GM19238 (cell line): ENCODE measurements at regions not wholly inside any gene's neighbourhood (a gene's known extent, or its start where the extent isn't known, plus 50 kb on each side); places are given as distances from the start of the nearest gene placed in this dataset.
"Not testable (repeated sequence)": the region's sequence is repeated elsewhere in the genome, so short reads cannot be mapped to it uniquely, and the experiment has no call there.

Experiments used
- DNase-seq: peaks from one replicate; pipeline ENCODE4 v3.0.0; 2011; ENCODE audit warnings: low spot score; ENCODE audit not compliant: insufficient read length

- no peak for DNase-seq
Measured at GRCh38 chr4:66949419-66949818, 595.9 kb downstream of the CENPC start.

DNA sequence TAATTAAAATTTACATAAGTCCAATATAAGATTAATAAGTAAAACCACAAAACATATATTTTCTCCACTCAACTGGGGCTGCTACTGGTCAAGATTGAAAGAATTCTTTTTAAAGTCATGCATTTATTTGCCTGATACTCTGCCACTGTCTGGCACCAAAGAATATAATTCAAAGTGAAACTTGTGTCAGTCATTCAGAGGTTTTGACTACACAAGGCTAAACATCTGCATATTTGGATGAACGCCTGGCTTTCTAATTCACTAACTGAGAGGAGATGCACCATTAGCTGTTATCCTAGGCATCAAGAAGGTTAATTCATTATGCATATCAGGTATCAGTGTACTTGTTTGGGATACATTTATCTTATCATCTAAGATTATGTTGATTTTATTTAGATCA is 598.5 kb downstream of the CENPC start:
- no peak for DNase-seq

DNA sequence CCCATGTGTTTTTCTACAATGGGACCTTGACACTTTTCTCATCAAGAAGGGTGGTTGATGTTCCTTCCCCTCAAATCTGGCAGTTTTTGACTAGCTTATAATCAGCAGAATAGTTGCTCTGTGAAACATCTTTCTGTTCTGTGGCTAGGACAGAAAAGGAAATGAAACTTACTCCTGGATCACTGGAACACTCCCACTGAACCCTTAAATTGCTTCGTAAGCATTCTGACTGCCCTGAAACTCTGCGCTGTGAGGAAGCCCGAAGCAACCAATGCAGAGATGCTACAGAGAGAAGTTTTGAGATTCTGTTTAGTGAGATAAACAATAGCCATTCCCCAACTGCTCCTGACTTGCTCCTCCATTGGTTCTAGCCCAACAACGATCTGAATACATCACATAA is 602.2 kb downstream of the CENPC start:
- DNase-seq = no peak

GRCh38 chr4:66931981-66932380 is 613.3 kb downstream of the CENPC start:
- DNase-seq = not testable (repeated sequence)

GRCh38 chr4:66930206-66930605 is 615.1 kb downstream of the CENPC start:
- no peak for DNase-seq

DNA sequence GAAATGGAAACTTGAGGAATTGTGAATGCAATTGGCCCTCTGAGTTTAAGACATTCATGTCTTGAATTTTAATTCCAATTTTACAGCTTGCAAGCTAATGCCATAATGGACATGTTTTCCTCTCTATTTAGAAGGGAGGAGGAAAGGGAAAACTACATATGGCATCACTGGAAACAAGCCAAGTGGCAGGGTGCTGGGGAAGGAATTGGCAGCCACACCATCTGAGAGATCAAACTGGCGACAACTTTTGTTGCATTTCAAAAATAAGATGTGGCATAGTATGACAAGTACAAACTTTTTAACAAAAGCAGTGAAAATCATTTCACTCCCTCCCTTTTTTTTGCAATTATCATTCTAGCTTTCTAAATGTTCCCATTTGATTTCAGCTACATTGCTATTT is 615.6 kb downstream of the CENPC start:
- no peak for DNase-seq

DNA sequence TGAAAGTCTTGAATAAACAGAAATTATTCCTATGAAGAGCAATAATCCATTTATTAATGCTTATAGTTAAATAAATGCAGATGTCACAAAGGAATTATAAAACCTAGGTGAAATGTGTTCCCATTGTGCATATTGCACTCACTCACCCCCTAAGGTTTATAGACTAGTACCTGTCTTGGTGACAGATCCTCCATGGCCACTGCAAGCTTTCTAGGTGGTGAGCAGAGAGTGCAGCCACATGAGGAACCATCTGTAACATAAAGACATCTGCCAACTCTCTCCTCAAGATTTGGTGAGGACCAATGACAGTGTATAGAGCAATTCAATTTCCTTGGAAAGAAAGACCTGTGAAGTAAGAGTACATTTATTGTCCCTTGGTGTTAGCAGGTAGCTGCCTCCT is 616.4 kb downstream of the CENPC start:
- not testable (repeated sequence) for DNase-seq

DNA sequence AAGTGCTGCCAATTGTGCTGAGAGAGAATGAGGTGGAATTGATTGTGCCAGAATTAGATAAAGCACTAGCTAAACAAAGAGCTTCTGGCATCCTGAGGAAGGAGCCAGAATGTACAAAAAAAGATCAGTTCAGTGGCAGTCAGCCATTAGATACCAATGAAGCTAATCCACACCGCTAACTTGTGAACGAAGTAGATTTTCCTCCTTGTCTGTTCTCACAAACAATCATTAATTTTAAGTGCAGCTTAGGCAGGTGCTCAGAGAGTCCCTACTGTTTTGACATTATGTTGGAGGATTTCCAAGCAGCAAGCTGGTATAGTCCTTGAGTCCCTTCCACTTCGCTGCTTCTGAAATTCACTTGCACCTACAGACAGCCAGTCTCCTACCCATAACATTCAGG is 617.4 kb downstream of the CENPC start:
- DNase-seq = no peak

GRCh38 chr4:66926687-66927086 is 618.6 kb downstream of the CENPC start:
- DNase-seq = no peak

GRCh38 chr4:66923081-66923865 is 622.0 kb downstream of the CENPC start:
- no peak for DNase-seq

- no peak for DNase-seq
Measured at GRCh38 chr4:66921433-66921832, 623.9 kb downstream of the CENPC start.

- DNase-seq = no peak
Measured at GRCh38 chr4:66920514-66920913, 624.8 kb downstream of the CENPC start.

DNA sequence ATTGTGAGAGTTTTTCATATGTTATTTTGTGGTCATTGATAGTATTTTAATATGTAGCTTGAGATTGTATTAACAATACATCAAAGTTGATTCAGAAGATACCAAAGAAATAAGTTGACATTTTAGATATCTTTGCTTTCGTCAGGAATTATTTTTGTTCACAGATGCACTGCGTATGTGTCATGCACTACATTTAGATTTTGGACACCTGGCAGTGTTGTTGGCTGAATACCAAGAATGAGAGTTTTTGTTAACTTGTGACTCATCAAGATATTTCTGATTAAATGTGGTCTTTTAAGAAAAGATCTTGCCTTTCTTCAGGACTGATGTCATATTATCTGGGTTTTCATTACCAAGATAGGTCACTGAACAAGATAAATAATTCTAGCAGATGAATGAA is 633.4 kb downstream of the CENPC start:
- DNase-seq = no peak

- no peak for DNase-seq
Measured at GRCh38 chr4:66906314-66906713, 639.0 kb downstream of the CENPC start.

- no peak for DNase-seq
Measured at GRCh38 chr4:66899422-66900065, 645.8 kb downstream of the CENPC start.

DNA sequence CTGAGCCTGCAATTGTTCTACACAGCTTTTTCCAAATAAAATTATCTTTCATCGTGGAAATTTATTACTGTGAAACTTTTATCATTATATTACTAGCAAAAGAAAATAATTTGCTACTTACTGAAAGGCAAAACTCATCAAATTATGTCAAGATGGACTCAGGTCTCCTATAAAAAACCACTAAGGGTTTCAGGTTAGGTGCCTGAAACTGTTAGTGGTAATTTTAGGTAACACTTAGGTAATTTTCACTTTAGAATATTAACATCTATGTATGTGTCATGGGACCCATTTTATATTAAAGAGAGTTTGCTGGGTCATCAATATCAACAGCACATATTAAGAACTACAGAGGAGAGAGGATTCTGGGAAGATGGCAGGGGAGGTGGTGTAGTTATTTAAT is 651.5 kb downstream of the CENPC start:
- no peak for DNase-seq

- DNase-seq = no peak
Measured at GRCh38 chr4:66887061-66887460, 658.2 kb downstream of the CENPC start.

- DNase-seq = no peak
Measured at GRCh38 chr4:66885501-66886165, 659.7 kb downstream of the CENPC start.

GRCh38 chr4:66876946-66877345 is 668.4 kb downstream of the CENPC start:
- DNase-seq = no peak

DNA sequence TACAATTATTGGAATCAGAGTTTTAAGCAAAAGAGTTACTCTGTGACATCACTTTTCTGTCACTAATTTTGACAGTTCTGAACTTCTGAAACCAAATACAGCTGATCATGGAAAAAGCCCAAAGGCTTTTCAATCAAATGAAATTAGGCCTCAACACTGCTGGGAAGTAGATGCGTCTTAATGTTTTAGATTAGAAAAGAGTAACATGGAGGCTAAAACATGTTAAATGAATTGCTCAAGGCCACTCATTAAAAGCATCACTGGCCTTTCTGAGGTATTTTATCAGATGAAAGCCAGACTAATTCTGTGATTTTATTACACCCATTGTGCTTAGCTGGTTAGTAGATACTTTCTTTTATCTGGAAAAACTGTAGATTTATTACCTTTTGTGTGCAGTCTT is 672.6 kb downstream of the CENPC start:
- no peak for DNase-seq

GRCh38 chr4:66863481-66863880 is 681.8 kb downstream of the CENPC start:
- DNase-seq = no peak

DNA sequence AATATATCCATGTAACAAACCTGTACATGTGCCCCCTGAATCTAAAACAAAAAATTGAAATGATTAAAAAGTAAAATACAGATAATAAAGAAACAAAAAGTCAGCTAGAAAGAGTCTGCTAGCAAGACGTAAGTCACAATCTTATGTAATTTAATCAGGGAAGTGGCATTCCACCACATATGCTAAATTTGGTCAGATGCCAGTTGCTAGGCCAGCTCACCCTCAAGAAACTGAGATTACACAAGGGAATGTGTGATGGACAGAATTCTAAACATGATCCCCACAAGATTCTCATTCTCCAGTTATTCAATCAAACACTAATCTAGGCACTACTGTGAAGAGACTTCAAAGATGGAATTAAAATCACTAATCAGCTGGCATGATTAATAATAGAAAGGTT is 689.3 kb downstream of the CENPC start:
- DNase-seq = no peak

GRCh38 chr4:66853845-66854244 is 691.5 kb downstream of the CENPC start:
- DNase-seq = no peak
